Activated T-cell treated with anti-CD3 and anti-CD28 coated beads, Interleukin-2, amount 50 U/mL, for 1 hour (primary cell): ENCODE measurements at regions not wholly inside any gene's neighbourhood (a gene's known extent, or its start where the extent isn't known, plus 50 kb on each side); places are given as distances from the start of the nearest gene placed in this dataset.

Source experiments
- DNase-seq: peaks from one replicate; pipeline ENCODE4 v3.0.0-alpha.2; 2020

GRCh38 chr7:25901658-25902057, 250.3 kb upstream of the NFE2L3 start:
- no peak for DNase-seq

GRCh38 chr7:25906003-25906402, 246.0 kb upstream of the NFE2L3 start:
- no peak for DNase-seq

- no peak for DNase-seq
Measured at GRCh38 chr7:25906760-25907159, 245.2 kb upstream of the NFE2L3 start.

GRCh38 chr7:25907214-25907613, 244.8 kb upstream of the NFE2L3 start:
- no peak for DNase-seq

- no peak for DNase-seq
Measured at GRCh38 chr7:25907731-25908130, 244.3 kb upstream of the NFE2L3 start.

- no peak for DNase-seq
Measured at GRCh38 chr7:25908154-25908949, 243.6 kb upstream of the NFE2L3 start.

- DNase-seq = no peak
Measured at GRCh38 chr7:25911738-25912607, 240.0 kb upstream of the NFE2L3 start.

- DNase-seq = no peak
Measured at GRCh38 chr7:25913598-25914224, 238.3 kb upstream of the NFE2L3 start.

- DNase-seq = no peak
Measured at GRCh38 chr7:25918731-25919130, 233.3 kb upstream of the NFE2L3 start.

GRCh38 chr7:25922296-25922695, 229.7 kb upstream of the NFE2L3 start:
- no peak for DNase-seq

GRCh38 chr7:25923741-25924460, 228.1 kb upstream of the NFE2L3 start:
- DNase-seq = no peak

GRCh38 chr7:25926009-25926408, 226.0 kb upstream of the NFE2L3 start:
- DNase-seq = no peak

GRCh38 chr7:25926451-25926850, 225.5 kb upstream of the NFE2L3 start:
- DNase-seq = no peak

- DNase-seq = no peak
Measured at GRCh38 chr7:25926891-25927625, 224.9 kb upstream of the NFE2L3 start.

GRCh38 chr7:25927626-25927978, 224.4 kb upstream of the NFE2L3 start:
- DNase-seq = no peak

- DNase-seq = no peak
Measured at GRCh38 chr7:25928549-25929330, 223.3 kb upstream of the NFE2L3 start.

- DNase-seq = no peak
Measured at GRCh38 chr7:25929448-25929847, 222.6 kb upstream of the NFE2L3 start.

GRCh38 chr7:25930492-25931048, 221.4 kb upstream of the NFE2L3 start:
- DNase-seq = no peak

GRCh38 chr7:25931156-25931555, 220.8 kb upstream of the NFE2L3 start:
- DNase-seq = no peak

GRCh38 chr7:25933921-25934320, 218.1 kb upstream of the NFE2L3 start:
- DNase-seq = no peak
